Upper lobe of left lung (tissue), 6 donors: ENCODE measurements at regions not wholly inside any gene's neighbourhood (a gene's known extent, or its start where the extent isn't known, plus 50 kb on each side); places are given as distances from the start of the nearest gene placed in this dataset.

Source experiments
- ATAC-seq, 2 donors: fragments of 200-7000 bp; cut with Tn5 transposase; one replicate each; pipeline ENCODE4 v1.9.1; 2022; ENCODE audit warnings: mild to moderate bottlenecking in 2 of 2, moderate library complexity in 2 of 2; ENCODE audit not compliant: low FRiP score in 2 of 2
- DNase-seq, 2 donors: peaks; one replicate each; pipeline ENCODE4 v3.0.0-alpha.2; 2019 to 2020
- H3K27ac ChIP-seq, 4 donors: fragments of 200-600 bp; sonication (generic); one replicate each; pipeline ENCODE4 v1.5.1; 2016 to 2019
- H3K27me3 ChIP-seq, 4 donors: fragments of 200-600 bp; sonication (generic); one replicate each; pipeline ENCODE4 v1.5.1; 2017 to 2019
- H3K36me3 ChIP-seq, 4 donors: fragments of 200-600 bp; sonication (generic); one replicate each; pipeline ENCODE4 v1.5.1; 2016 to 2019
- H3K4me1 ChIP-seq, 4 donors: fragments of 200-600 bp; sonication (generic); one replicate each; pipeline ENCODE4 v1.5.1; 2018 to 2019
- H3K4me3 ChIP-seq, 4 donors: fragments of 200-600 bp; sonication (generic); one replicate each; pipeline ENCODE4 v1.5.1; 2017 to 2019; ENCODE audit warnings: mild to moderate bottlenecking in 2 of 4, moderate library complexity in 1 of 4
- H3K9me3 ChIP-seq, 4 donors: fragments of 200-600 bp; sonication (generic); one replicate each; pipeline ENCODE4 v1.5.1; 2018 to 2019
- CTCF ChIP-seq, 6 experiments: fragments of 450-650 bp in 4 of 6; fragments of 200-600 bp in 2 of 6; sonication (generic) in 2 of 6; IDR thresholded peaks; one replicate each; pipeline ENCODE4 v1.5.1; 2016 to 2019; ENCODE audit warnings: antibody characterized with exemption in 6 of 6
- EP300 ChIP-seq, 4 donors: sonication (generic); formaldehyde crosslinking; IDR thresholded peaks; one replicate each; pipeline ENCODE4 v1.5.1; 2017; ENCODE audit warnings: antibody characterized with exemption in 4 of 4, control low read depth in 2 of 4
- POLR2A ChIP-seq, 4 donors: fragments of 450-650 bp; IDR thresholded peaks; one replicate each; pipeline ENCODE4 v1.5.1; 2016 to 2017; ENCODE audit warnings: antibody characterized with exemption in 4 of 4, mild to moderate bottlenecking in 2 of 4
- POLR2AphosphoS5 ChIP-seq, 2 donors: sonication (generic); formaldehyde crosslinking; IDR thresholded peaks; one replicate each; pipeline ENCODE4 v1.5.1; 2017; ENCODE audit warnings: antibody characterized with exemption in 2 of 2
- WGBS, 2 donors: methylation state at CpG; one replicate each; pipeline ENCODE4 v1.1.5; 2017 to 2018; 5-methylcytosine and 5-hydroxymethylcytosine counted together
- donor health status: DM: no; HTN: no; CAD: no; lungs with moderate emphysema.
- donor health status: DM: no; HTN: yes; CAD: no; lungs with severe emphysema.

- Histone ChIP-seq H3K27me3 (no peaks in the 10 kb centered on the region), H3K36me3 (no peaks in the 10 kb centered on the region), H3K27ac (no peak overlapping the region), H3K9me3 (no peaks in the 10 kb centered on the region), H3K4me1 (peaks cover 0 to 4% (median 0%) of the 10 kb centered on the region in 4 donors), H3K4me3 (no peak overlapping the region)
- DNase-seq = no peak
- no peak for ATAC-seq
- WGBS, 2 donors = 91 to 94% methylated on average over 2 of the region's 2 CpGs
- no peak for TF ChIP-seq POLR2A (IDR thresholded peaks at IDR 0.05)
- no peak for TF ChIP-seq EP300 (IDR thresholded peaks at IDR 0.05)
- TF ChIP-seq CTCF (IDR thresholded peaks at IDR 0.05) = no peak
- no peak for TF ChIP-seq POLR2AphosphoS5 (IDR thresholded peaks at IDR 0.05)
These were observed 218.4 kb downstream of the AEBP2 start for GRCh38 chr12:19657732-19658130.

- Histone ChIP-seq H3K9me3 (no peaks in the 10 kb centered on the region), H3K36me3 (no peaks in the 10 kb centered on the region), H3K27me3 (no peaks in the 10 kb centered on the region), H3K4me1 (peaks cover 0 to 4% (median 0%) of the 10 kb centered on the region in 4 donors), H3K4me3 (no peak overlapping the region), H3K27ac (no peak overlapping the region)
- ATAC-seq = no peak
- no peak for DNase-seq
- no peak for TF ChIP-seq CTCF (IDR thresholded peaks at IDR 0.05)
- TF ChIP-seq POLR2AphosphoS5 (IDR thresholded peaks at IDR 0.05) = no peak
- TF ChIP-seq POLR2A (IDR thresholded peaks at IDR 0.05) = no peak
- no peak for TF ChIP-seq EP300 (IDR thresholded peaks at IDR 0.05)
- 92 to 97% methylated on average over 2 of the region's 2 CpGs for WGBS, 2 donors
These were observed 219.8 kb downstream of the AEBP2 start for GRCh38 chr12:19659086-19659485.

- DNase-seq = no peak
These were observed 220.2 kb downstream of the AEBP2 start for GRCh38 chr12:19659501-19659900.

GRCh38 chr12:19665121-19665900 is 226.0 kb downstream of the AEBP2 start:
- no peaks in the 10 kb centered on the region for H3K36me3 ChIP-seq
- H3K27ac ChIP-seq = no peak overlapping the region
- ATAC-seq = peak in 1 of 2 donors; percentile 37

More at GRCh38 chr12:19659501-19659900, 220.2 kb downstream of the AEBP2 start:
- H3K4me1 ChIP-seq = peaks cover 0 to 4% (median 0%) of the 10 kb centered on the region in 4 donors
- H3K4me3 ChIP-seq = no peak overlapping the region
- ATAC-seq = no peak
- no peaks in the 10 kb centered on the region for H3K9me3 ChIP-seq
- H3K36me3 ChIP-seq = no peaks in the 10 kb centered on the region
- TF ChIP-seq EP300 (IDR thresholded peaks at IDR 0.05) (no peak), CTCF (IDR thresholded peaks at IDR 0.05) (no peak), POLR2A (IDR thresholded peaks at IDR 0.05) (no peak), POLR2AphosphoS5 (IDR thresholded peaks at IDR 0.05) (no peak)
- H3K27me3 ChIP-seq = no peaks in the 10 kb centered on the region
- WGBS, 2 donors = 75 to 92% methylated on average over 2 of the region's 2 CpGs
- H3K27ac ChIP-seq = no peak overlapping the region

More at GRCh38 chr12:19665121-19665900, 226.0 kb downstream of the AEBP2 start:
- Histone ChIP-seq H3K4me3 (no peak overlapping the region), H3K4me1 (no peaks in the 10 kb centered on the region), H3K9me3 (no peaks in the 10 kb centered on the region), H3K27me3 (no peaks in the 10 kb centered on the region)
- TF ChIP-seq EP300 (IDR thresholded peaks at IDR 0.05) = no peak
- no peak for TF ChIP-seq POLR2AphosphoS5 (IDR thresholded peaks at IDR 0.05)
- no peak for TF ChIP-seq CTCF (IDR thresholded peaks at IDR 0.05)
- TF ChIP-seq POLR2A (IDR thresholded peaks at IDR 0.05) = no peak
- 64 to 75% methylated on average over 1 of the region's 1 CpG for WGBS, 2 donors
- no peak for DNase-seq
